ENCODE measurements at regions not wholly inside any gene's neighbourhood (a gene's known extent, or its start where the extent isn't known, plus 50 kb on each side); places are given as distances from the start of the nearest gene placed in this dataset.

- TF ChIP-seq EZH2 (IDR thresholded peaks at IDR 0.05; ENCODE audit: insufficient read depth, poor library complexity, severe bottlenecking) (no peak), EZH2phosphoT487 (IDR thresholded peaks at IDR 0.05; ENCODE audit: insufficient read depth, low read depth) (no peak)
These were observed 72.0 kb upstream of the GPM6A start for GRCh38 chr4:175884048-175884447.

Data from GM23248 (cell line).